ENCODE measurements at regions not wholly inside any gene's neighbourhood (a gene's known extent, or its start where the extent isn't known, plus 50 kb on each side); places are given as distances from the start of the nearest gene placed in this dataset.

- DNase-seq: no peak
These were observed 377.9 kb downstream of the ARL6IP6 start for GRCh38 chr2:153096272-153096671.

- no peak for DNase-seq
These were observed 372.9 kb downstream of the ARL6IP6 start for GRCh38 chr2:153091344-153091743.

- no peak for DNase-seq
These were observed 360.9 kb downstream of the ARL6IP6 start for GRCh38 chr2:153079315-153079714.

GRCh38 chr2:153077311-153077710 lies 358.9 kb downstream of the ARL6IP6 start:
- DNase-seq: no peak

GRCh38 chr2:153074207-153074606 lies 355.8 kb downstream of the ARL6IP6 start:
- no peak for DNase-seq

GRCh38 chr2:153072813-153073212 lies 354.4 kb downstream of the ARL6IP6 start:
- DNase-seq: no peak

- DNase-seq: no peak
These were observed 353.7 kb downstream of the ARL6IP6 start for GRCh38 chr2:153072077-153072476.

- no peak for DNase-seq
These were observed 352.7 kb downstream of the ARL6IP6 start for GRCh38 chr2:153071090-153071489.

GRCh38 chr2:153068915-153069314 lies 350.5 kb downstream of the ARL6IP6 start:
- no peak for DNase-seq

- DNase-seq: no peak
These were observed 349.6 kb downstream of the ARL6IP6 start for GRCh38 chr2:153068052-153068451.

GRCh38 chr2:153059338-153060052 lies 341.1 kb downstream of the ARL6IP6 start:
- no peak for DNase-seq

GRCh38 chr2:153057743-153058142 lies 339.3 kb downstream of the ARL6IP6 start:
- DNase-seq: no peak

- no peak for DNase-seq
These were observed 336.8 kb downstream of the ARL6IP6 start for GRCh38 chr2:153055182-153055581.

GRCh38 chr2:153052807-153053559 lies 334.6 kb downstream of the ARL6IP6 start:
- no peak for DNase-seq

- DNase-seq: no peak
These were observed 328.8 kb downstream of the ARL6IP6 start for GRCh38 chr2:153047220-153047619.

- no peak for DNase-seq
These were observed 325.0 kb downstream of the ARL6IP6 start for GRCh38 chr2:153043385-153043784.

GRCh38 chr2:153028626-153029025 lies 310.2 kb downstream of the ARL6IP6 start:
- no peak for DNase-seq

- no peak for DNase-seq
These were observed 309.1 kb downstream of the ARL6IP6 start for GRCh38 chr2:153027533-153027932.

- DNase-seq: no peak
These were observed 301.8 kb downstream of the ARL6IP6 start for GRCh38 chr2:153020201-153020600.

GRCh38 chr2:153005071-153005730 lies 286.8 kb downstream of the ARL6IP6 start:
- DNase-seq: no peak

- DNase-seq: no peak
These were observed 286.2 kb downstream of the ARL6IP6 start for GRCh38 chr2:153004627-153005026.

- no peak for DNase-seq
These were observed 255.7 kb downstream of the ARL6IP6 start for GRCh38 chr2:152974146-152974545.

GRCh38 chr2:152971685-152972084 lies 253.3 kb downstream of the ARL6IP6 start:
- DNase-seq: no peak

- no peak for DNase-seq
These were observed 244.0 kb downstream of the ARL6IP6 start for GRCh38 chr2:152962446-152962845.
